ENCODE measurements at regions not wholly inside any gene's neighbourhood (a gene's known extent, or its start where the extent isn't known, plus 50 kb on each side); places are given as distances from the start of the nearest gene placed in this dataset.
"Not testable (repeated sequence)": the region's sequence is repeated elsewhere in the genome, so short reads cannot be mapped to it uniquely, and the experiment has no call there.

GRCh38 chr1:189275796-189276195 is 1201.9 kb downstream of the BRINP3 start:
- DNase-seq = no peak

- no peak for DNase-seq
Observed at GRCh38 chr1:189289346-189289745, 1188.3 kb downstream of the BRINP3 start.

- DNase-seq = no peak
Observed at GRCh38 chr1:189301235-189301634, 1176.4 kb downstream of the BRINP3 start.

- no peak for DNase-seq
Observed at GRCh38 chr1:189305279-189305678, 1172.4 kb downstream of the BRINP3 start.

- no peak for DNase-seq
Observed at GRCh38 chr1:189311915-189312314, 1165.7 kb downstream of the BRINP3 start.

- no peak for DNase-seq
Observed at GRCh38 chr1:189312499-189312898, 1165.2 kb downstream of the BRINP3 start.

- DNase-seq = no peak
Observed at GRCh38 chr1:189313488-189313887, 1164.2 kb downstream of the BRINP3 start.

GRCh38 chr1:189315035-189315901 is 1162.4 kb downstream of the BRINP3 start:
- DNase-seq = no peak

- DNase-seq = no peak
Observed at GRCh38 chr1:189323091-189323490, 1154.6 kb downstream of the BRINP3 start.

- not testable (repeated sequence) for DNase-seq
Observed at GRCh38 chr1:189331071-189331470, 1146.6 kb downstream of the BRINP3 start.

GRCh38 chr1:189336115-189337100 is 1141.3 kb downstream of the BRINP3 start:
- DNase-seq = no peak

- DNase-seq = no peak
Observed at GRCh38 chr1:189349607-189350006, 1128.1 kb downstream of the BRINP3 start.

- DNase-seq = no peak
Observed at GRCh38 chr1:189350983-189351616, 1126.6 kb downstream of the BRINP3 start.

- no peak for DNase-seq
Observed at GRCh38 chr1:189351960-189352359, 1125.7 kb downstream of the BRINP3 start.

GRCh38 chr1:189356206-189356605 is 1121.5 kb downstream of the BRINP3 start:
- DNase-seq = no peak

- no peak for DNase-seq
Observed at GRCh38 chr1:189357317-189357716, 1120.3 kb downstream of the BRINP3 start.

- DNase-seq = no peak
Observed at GRCh38 chr1:189369612-189370011, 1108.1 kb downstream of the BRINP3 start.

GRCh38 chr1:189374816-189375215 is 1102.8 kb downstream of the BRINP3 start:
- DNase-seq = no peak

GRCh38 chr1:189405419-189405818 is 1072.2 kb downstream of the BRINP3 start:
- DNase-seq = no peak

- no peak for DNase-seq
Observed at GRCh38 chr1:189409774-189410173, 1067.9 kb downstream of the BRINP3 start.

GRCh38 chr1:189424746-189425331 is 1052.8 kb downstream of the BRINP3 start:
- no peak for DNase-seq

- no peak for DNase-seq
Observed at GRCh38 chr1:189429610-189430009, 1048.1 kb downstream of the BRINP3 start.

Measured in inflammatory macrophage (primary cell).